GM12878 (cell line): ENCODE measurements at regions not wholly inside any gene's neighbourhood (a gene's known extent, or its start where the extent isn't known, plus 50 kb on each side); places are given as distances from the start of the nearest gene placed in this dataset.

Experiments
- ATAC-seq: fragments of 200-7000 bp; cut with Tn5 transposase; 3 replicates; pipeline ENCODE4 v1.9.1; 2020; ENCODE audit warnings: mild to moderate bottlenecking, moderate library complexity
- BruUV-seq: library from RNA; stranded (reverse); fragments of 400-500 nt; replicated peaks from 2 replicates; lab custom pipeline; 2021; lab: Mats Ljungman, UMichigan
- CTCF ChIA-PET: fragments of 300-600 bp; sonication (Branson Sonifier 250); formaldehyde crosslinking; extraction: SDS; loops from one replicate; lab custom pipeline; 2021; ENCODE audit warnings: inconsistent platforms; lab: Yijun Ruan, JAX
- POLR2A ChIA-PET: fragments of 350-600 bp; formaldehyde crosslinking; extraction: SDS; loops from one replicate; lab custom pipeline; 2021; ENCODE audit warnings: inconsistent platforms; lab: Charles Lee
- RAD21 ChIA-PET: fragments of 300-600 bp; sonication (Branson Sonifier 250); formaldehyde crosslinking; loops from one replicate; lab custom pipeline; 2023; ENCODE audit warnings: antibody characterized with exemption; ENCODE audit not compliant: unreplicated experiment; lab: Charles Lee
- SMC1A ChIA-PET: fragments of 300-600 bp; sonication (Branson Sonifier 250); formaldehyde crosslinking; loops from one replicate; lab custom pipeline; 2023; ENCODE audit not compliant: unreplicated experiment, uncharacterized antibody; lab: Charles Lee
- DNase-seq: peaks from one replicate; pipeline ENCODE4 v3.0.0-alpha.2; 2011; ENCODE audit warnings: low read depth, low spot score
- FAIRE-seq: peaks from 3 replicates; lab custom pipeline; 2011; peaks lifted over from hg19 to GRCh38; lab: Jason Lieb, UNC
- H2AFZ ChIP-seq: 2 replicates; pipeline ENCODE4 v1.6.0; 2011; ENCODE audit warnings: low read depth, low read length, control low read depth; ENCODE audit not compliant: control insufficient read depth
- H3K27ac ChIP-seq: 2 replicates; pipeline ENCODE4 v1.5.1; 2011; ENCODE audit warnings: control low read depth; ENCODE audit not compliant: control insufficient read depth, insufficient read depth
- H3K27me3 ChIP-seq, 2 experiments: replicated peaks in 1 of 2; 2 replicates each; pipeline versions ENCODE4 v1.6.0 to v1.6.1; 2011; ENCODE audit warnings: low read length in 1 of 2; ENCODE audit not compliant: control insufficient read depth in 2 of 2, insufficient read depth in 2 of 2
- H3K36me3 ChIP-seq, 2 experiments: 2 replicates each; pipeline ENCODE4 v1.5.1; 2011; ENCODE audit warnings: low read length in 1 of 2; ENCODE audit not compliant: control insufficient read depth in 2 of 2, insufficient read depth in 2 of 2
- H3K4me1 ChIP-seq: 2 replicates; pipeline ENCODE4 v1.6.1; 2011; ENCODE audit warnings: mild to moderate bottlenecking, low read length, moderate library complexity, mixed read lengths; ENCODE audit not compliant: control insufficient read depth, insufficient read depth
- H3K4me2 ChIP-seq: 2 replicates; pipeline ENCODE4 v1.6.0; 2011; ENCODE audit warnings: control low read depth; ENCODE audit not compliant: control insufficient read depth, insufficient read depth
- H3K4me3 ChIP-seq: fragments of 200-600 bp; sonication (generic); 2 replicates; pipeline ENCODE4 v1.5.1; 2016
- H3K79me2 ChIP-seq: 2 replicates; pipeline ENCODE4 v1.6.0; 2011; ENCODE audit warnings: low read length; ENCODE audit not compliant: control insufficient read depth, insufficient read depth
- H3K9ac ChIP-seq: 2 replicates; pipeline ENCODE4 v1.8.0; 2011; ENCODE audit warnings: low read length, control low read depth, mixed read lengths; ENCODE audit not compliant: control insufficient read depth, insufficient read depth
- H3K9me3 ChIP-seq: replicated peaks from 3 replicates; pipeline ENCODE4 v1.5.1; 2011; ENCODE audit warnings: mild to moderate bottlenecking, low read length; ENCODE audit not compliant: control insufficient read depth, insufficient read depth
- H4K20me1 ChIP-seq: 2 replicates; pipeline ENCODE4 v1.6.0; 2011; ENCODE audit not compliant: control insufficient read depth, insufficient read depth
- CBX3 ChIP-seq: fragments of 200-600 bp; sonication (generic); IDR thresholded peaks from 2 replicates; pipeline ENCODE4 v1.6.1; 2016; ENCODE audit warnings: low read depth, borderline replicate concordance
- CREM ChIP-seq: IDR thresholded peaks from 2 replicates; pipeline ENCODE4 v1.6.1; 2014; ENCODE audit warnings: antibody characterized with exemption, low read depth
- HDAC6 ChIP-seq: fragments of 200-600 bp; sonication (generic); IDR thresholded peaks from one replicate; pipeline ENCODE4 v1.8.0; 2017; ENCODE audit warnings: antibody characterized with exemption; ENCODE audit not compliant: unreplicated experiment
- IKZF2 ChIP-seq, 2 experiments: fragments of 450-650 bp; IDR thresholded peaks; 2 replicates each; pipeline ENCODE4 v1.6.1; 2017; ENCODE audit warnings: mild to moderate bottlenecking in 2 of 2, moderate library complexity in 2 of 2
- JUNB ChIP-seq: IDR thresholded peaks from 2 replicates; pipeline ENCODE4 v1.6.1; 2016; ENCODE audit warnings: antibody characterized with exemption, mild to moderate bottlenecking
- MTA2 ChIP-seq: fragments of 450-650 bp; IDR thresholded peaks from 2 replicates; pipeline ENCODE4 v1.6.1; 2016; ENCODE audit warnings: low read depth, mild to moderate bottlenecking, moderate library complexity
- NFXL1 ChIP-seq: fragments of 450-650 bp; IDR thresholded peaks from 2 replicates; pipeline ENCODE4 v1.6.1; 2017; ENCODE audit warnings: antibody characterized with exemption, mild to moderate bottlenecking, borderline replicate concordance
- POLR2A ChIP-seq: IDR thresholded peaks from 2 replicates; pipeline ENCODE4 v1.6.1; 2011; ENCODE audit warnings: low read depth, mild to moderate bottlenecking, low read length
- POLR2AphosphoS5 ChIP-seq: IDR thresholded peaks from 2 replicates; pipeline ENCODE4 v1.6.1; 2011; ENCODE audit warnings: mild to moderate bottlenecking, low read length, inconsistent platforms
- RAD51 ChIP-seq: fragments of 450-650 bp; IDR thresholded peaks from 2 replicates; pipeline ENCODE4 v1.6.1; 2016; ENCODE audit warnings: moderate library complexity, mild to moderate bottlenecking, inconsistent platforms
- SUZ12 ChIP-seq: fragments of 200-600 bp; sonication (generic); IDR thresholded peaks from one replicate; pipeline ENCODE4 v1.6.1; 2018; ENCODE audit warnings: antibody characterized with exemption, mild to moderate bottlenecking; ENCODE audit not compliant: unreplicated experiment
- YBX1 ChIP-seq: fragments of 450-650 bp; IDR thresholded peaks from 2 replicates; pipeline ENCODE4 v1.6.1; 2016; ENCODE audit warnings: antibody characterized with exemption
- WGBS: methylation state at CpG from one replicate; pipeline ENCODE4 v1.1.6; 2016; ENCODE audit warnings: low lambda C conversion rate; ENCODE audit not compliant: insufficient replicate concordance, insufficient coverage; ENCODE audit errors: missing lambda C conversion rate; 5-methylcytosine and 5-hydroxymethylcytosine counted together
- in situ Hi-C: fragments of 300-500 bp; cut with MboI; formaldehyde crosslinking; loops from 9 replicates; pipeline ENCODE4 v1.14.3; 2018; ENCODE audit warnings: mixed read lengths
- intact Hi-C: fragments of 100-400 bp; cut with micrococcal nuclease; formaldehyde crosslinking; loops from one replicate; pipeline ENCODE4 v1.14.2; 2022; ENCODE audit not compliant: unreplicated experiment
- TF ChIP-seq, protein P1 (sequence below): fragments of 150-350 bp; IDR thresholded peaks from 2 replicates; pipeline ENCODE4 v1.6.1; 2014; ENCODE audit warnings: mild to moderate bottlenecking, low read depth, low read length
- TF ChIP-seq, protein P2 (sequence below): IDR thresholded peaks from 2 replicates; pipeline ENCODE4 v1.6.1; 2011; ENCODE audit warnings: low read depth, mild to moderate bottlenecking, low read length, moderate library complexity, borderline replicate concordance; ENCODE audit errors: extremely low read depth
- TF ChIP-seq, protein P3 (sequence below): fragments of 450-650 bp; IDR thresholded peaks from 2 replicates; pipeline ENCODE4 v1.6.1; 2017; ENCODE audit warnings: borderline replicate concordance
- TF ChIP-seq, protein P4 (sequence below): IDR thresholded peaks from 2 replicates; pipeline ENCODE4 v1.6.1; 2011; ENCODE audit warnings: borderline replicate concordance, low read depth, mild to moderate bottlenecking, moderate library complexity, mixed read lengths, low read length; ENCODE audit not compliant: insufficient read depth; ENCODE audit errors: extremely low read length

DNA sequence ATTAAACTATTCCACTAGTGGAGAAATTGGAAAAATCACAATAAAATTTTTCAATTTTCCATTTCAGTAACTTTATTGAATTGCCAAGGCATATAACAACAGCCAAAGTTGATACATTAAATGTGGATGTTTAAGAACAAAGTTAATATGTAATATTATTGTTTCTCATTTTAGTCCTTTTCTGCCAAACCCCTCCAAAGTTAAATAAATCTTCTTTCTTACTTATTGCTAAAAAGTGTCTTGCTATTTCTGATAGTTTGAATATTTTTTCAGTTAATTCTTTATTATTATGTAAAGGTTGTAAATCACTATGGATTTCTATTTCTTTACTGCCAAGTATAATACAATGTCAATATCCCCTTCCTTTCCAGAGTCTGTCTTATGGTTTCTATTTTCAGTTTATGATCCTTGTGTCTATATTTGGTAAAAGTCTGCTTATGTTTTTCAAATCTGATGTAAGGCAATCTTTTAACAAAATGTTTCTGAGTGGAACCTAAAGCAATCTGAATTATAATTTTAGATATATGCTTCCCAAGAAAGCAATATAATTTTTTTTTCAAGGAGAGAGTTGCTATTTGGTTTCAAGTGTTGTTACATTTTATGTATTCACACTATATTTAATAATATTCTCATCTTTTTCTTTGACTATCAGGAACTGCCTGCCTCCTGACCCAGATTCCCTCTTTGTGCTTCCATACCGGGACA lies 80.3 kb upstream of the RHOBTB1 start:
- FAIRE-seq, result no peak

DNA sequence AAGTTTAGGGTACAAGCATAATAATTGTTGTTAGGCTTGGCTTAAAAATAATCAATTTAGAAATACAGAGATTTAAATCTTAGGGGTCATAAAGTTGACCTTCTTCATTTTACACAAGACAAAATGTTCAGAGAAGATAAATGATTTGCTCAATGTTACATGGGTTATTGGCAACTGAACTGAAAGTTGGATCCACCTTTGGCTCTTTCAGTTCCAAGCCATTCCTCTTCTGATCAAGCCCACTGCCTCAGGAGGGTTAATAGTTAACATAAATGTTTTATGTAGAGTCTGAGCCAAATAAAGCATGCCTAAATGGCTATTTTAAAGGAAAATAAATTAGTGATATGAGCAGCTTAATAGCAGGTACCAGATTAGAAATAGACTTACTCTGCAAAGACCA lies 79.1 kb upstream of the RHOBTB1 start:
- SMC1A ChIA-PET, result no interaction called here
- FAIRE-seq, result no peak
- intact Hi-C loops, result no loop called here
- TF ChIP-seq, protein P1, sequence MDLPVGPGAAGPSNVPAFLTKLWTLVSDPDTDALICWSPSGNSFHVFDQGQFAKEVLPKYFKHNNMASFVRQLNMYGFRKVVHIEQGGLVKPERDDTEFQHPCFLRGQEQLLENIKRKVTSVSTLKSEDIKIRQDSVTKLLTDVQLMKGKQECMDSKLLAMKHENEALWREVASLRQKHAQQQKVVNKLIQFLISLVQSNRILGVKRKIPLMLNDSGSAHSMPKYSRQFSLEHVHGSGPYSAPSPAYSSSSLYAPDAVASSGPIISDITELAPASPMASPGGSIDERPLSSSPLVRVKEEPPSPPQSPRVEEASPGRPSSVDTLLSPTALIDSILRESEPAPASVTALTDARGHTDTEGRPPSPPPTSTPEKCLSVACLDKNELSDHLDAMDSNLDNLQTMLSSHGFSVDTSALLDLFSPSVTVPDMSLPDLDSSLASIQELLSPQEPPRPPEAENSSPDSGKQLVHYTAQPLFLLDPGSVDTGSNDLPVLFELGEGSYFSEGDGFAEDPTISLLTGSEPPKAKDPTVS, result no peak
- TF ChIP-seq MTA2, result no peak
- no peak for TF ChIP-seq NFXL1
- TF ChIP-seq, protein P2, sequence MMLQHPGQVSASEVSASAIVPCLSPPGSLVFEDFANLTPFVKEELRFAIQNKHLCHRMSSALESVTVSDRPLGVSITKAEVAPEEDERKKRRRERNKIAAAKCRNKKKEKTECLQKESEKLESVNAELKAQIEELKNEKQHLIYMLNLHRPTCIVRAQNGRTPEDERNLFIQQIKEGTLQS, result no peak
- no peak for TF ChIP-seq CBX3
- no peak for TF ChIP-seq HDAC6
- no peak for TF ChIP-seq POLR2AphosphoS5
- no peak for TF ChIP-seq CREM
- no peak for TF ChIP-seq YBX1
- TF ChIP-seq, protein P3, sequence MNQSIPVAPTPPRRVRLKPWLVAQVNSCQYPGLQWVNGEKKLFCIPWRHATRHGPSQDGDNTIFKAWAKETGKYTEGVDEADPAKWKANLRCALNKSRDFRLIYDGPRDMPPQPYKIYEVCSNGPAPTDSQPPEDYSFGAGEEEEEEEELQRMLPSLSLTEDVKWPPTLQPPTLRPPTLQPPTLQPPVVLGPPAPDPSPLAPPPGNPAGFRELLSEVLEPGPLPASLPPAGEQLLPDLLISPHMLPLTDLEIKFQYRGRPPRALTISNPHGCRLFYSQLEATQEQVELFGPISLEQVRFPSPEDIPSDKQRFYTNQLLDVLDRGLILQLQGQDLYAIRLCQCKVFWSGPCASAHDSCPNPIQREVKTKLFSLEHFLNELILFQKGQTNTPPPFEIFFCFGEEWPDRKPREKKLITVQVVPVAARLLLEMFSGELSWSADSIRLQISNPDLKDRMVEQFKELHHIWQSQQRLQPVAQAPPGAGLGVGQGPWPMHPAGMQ, result no peak
- TF ChIP-seq POLR2A, result no peak
- TF ChIP-seq JUNB, result no peak
- TF ChIP-seq, protein P4, sequence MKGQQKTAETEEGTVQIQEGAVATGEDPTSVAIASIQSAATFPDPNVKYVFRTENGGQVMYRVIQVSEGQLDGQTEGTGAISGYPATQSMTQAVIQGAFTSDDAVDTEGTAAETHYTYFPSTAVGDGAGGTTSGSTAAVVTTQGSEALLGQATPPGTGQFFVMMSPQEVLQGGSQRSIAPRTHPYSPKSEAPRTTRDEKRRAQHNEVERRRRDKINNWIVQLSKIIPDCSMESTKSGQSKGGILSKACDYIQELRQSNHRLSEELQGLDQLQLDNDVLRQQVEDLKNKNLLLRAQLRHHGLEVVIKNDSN, result no peak

More for the DNA sequence above, 80.3 kb upstream of the RHOBTB1 start:
- DNase-seq (no peak), ATAC-seq (no peak)
- intact Hi-C loops (no loop called here), in situ Hi-C loops (no loop called here)
- Histone ChIP-seq H3K9ac (no peak overlapping the region), H3K9me3 (no peaks in the 10 kb centered on the region), H3K4me1 (no peaks in the 10 kb centered on the region), H4K20me1 (no peaks in the 10 kb centered on the region), H3K79me2 (no peaks in the 10 kb centered on the region), H2AFZ (no peak overlapping the region), H3K36me3 (no peaks in the 10 kb centered on the region), H3K4me2 (no peak overlapping the region), H3K27ac (no peak overlapping the region), H3K27me3 (no peaks in the 10 kb centered on the region), H3K4me3 (no peak overlapping the region)
- ChIA-PET SMC1A (no interaction called here), CTCF (interaction anchor here (0.7 to 1.5 kb wide), 4 partner anchors 10 to 145 kb away, joined by 3 to 5 read pairs (median 3); no protein-coding TSS in a partner anchor), POLR2A (interaction anchor here (0.5 kb wide), 1 partner anchor 29 kb away, joined by 3 read pairs; no protein-coding TSS in a partner anchor), RAD21 (interaction anchor here (1.0 kb wide), 1 partner anchor 52 kb away, joined by 3 read pairs; no protein-coding TSS in a partner anchor)
- no peak for TF ChIP-seq IKZF2 (IDR thresholded peaks at IDR 0.05)
- TF ChIP-seq SUZ12, result no peak
- TF ChIP-seq RAD51, result no peak
- TF ChIP-seq HDAC6, result no peak
- 0% methylated on average over 1 of the region's 1 CpG for WGBS
- BruUV-seq, result no TSS peak

More for the DNA sequence above, 79.1 kb upstream of the RHOBTB1 start:
- no TSS peak for BruUV-seq
- Histone ChIP-seq H3K4me2 (no peak overlapping the region), H4K20me1 (no peaks in the 10 kb centered on the region), H3K9me3 (no peaks in the 10 kb centered on the region), H3K4me3 (no peak overlapping the region), H3K79me2 (no peaks in the 10 kb centered on the region), H3K4me1 (no peaks in the 10 kb centered on the region), H3K27ac (no peak overlapping the region), H2AFZ (no peak overlapping the region), H3K9ac (no peak overlapping the region), H3K27me3 (no peaks in the 10 kb centered on the region), H3K36me3 (no peaks in the 10 kb centered on the region)
- DNase-seq (no peak), ATAC-seq (no peak)
- in situ Hi-C loops, result no loop called here
- RAD21 ChIA-PET, result no interaction called here
- POLR2A ChIA-PET, result no interaction called here
- CTCF ChIA-PET, result interaction anchor here (0.6 kb wide), 1 partner anchor 168 kb away, joined by 3 read pairs; no protein-coding TSS in a partner anchor
